ENCODE measurements at regions not wholly inside any gene's neighbourhood (a gene's known extent, or its start where the extent isn't known, plus 50 kb on each side); places are given as distances from the start of the nearest gene placed in this dataset.

DNA sequence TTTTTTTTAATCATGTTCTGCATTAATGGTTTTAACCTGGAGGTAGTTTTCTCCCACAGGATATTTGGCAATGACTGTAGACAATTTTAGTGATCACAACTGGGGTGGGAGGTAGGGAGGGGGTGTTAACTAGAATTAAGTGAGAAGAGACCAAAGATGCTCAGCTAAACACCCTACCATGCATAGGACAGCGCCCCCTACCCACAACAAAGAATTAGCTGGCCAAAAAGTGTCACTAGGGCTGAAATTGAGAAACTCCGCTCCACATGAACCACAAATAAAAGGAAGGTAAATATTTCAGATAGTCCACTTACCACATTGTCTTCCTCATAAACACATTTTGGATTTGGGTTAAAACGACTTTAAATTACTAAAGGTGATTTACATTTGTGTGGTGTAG lies 942.6 kb downstream of the SUCLG1 start:
- no peak for TF ChIP-seq CTCF (IDR thresholded peaks at IDR 0.05; ENCODE audit: poor library complexity, severe bottlenecking)
- Histone ChIP-seq H3K9me3 (ENCODE audit: severe bottlenecking) (no peaks in the 10 kb centered on the region), H3K4me1 (ENCODE audit: insufficient read depth, poor library complexity, severe bottlenecking) (no peaks in the 10 kb centered on the region), H3K36me3 (ENCODE audit: low read depth) (no peaks in the 10 kb centered on the region), H3K4me3 (ENCODE audit: severe bottlenecking) (no peak overlapping the region), H3K27me3 (ENCODE audit: insufficient read depth, poor library complexity, severe bottlenecking) (no peaks in the 10 kb centered on the region), H3K27ac (ENCODE audit: poor library complexity, severe bottlenecking) (no peak overlapping the region)
- DNase-seq (ENCODE audit: low spot score), result no peak
- no peak for ATAC-seq (ENCODE audit: low read depth)

- TF ChIP-seq CTCF (IDR thresholded peaks at IDR 0.05; ENCODE audit: poor library complexity, severe bottlenecking), result no peak
- no peak overlapping the region for H3K4me3 ChIP-seq (ENCODE audit: severe bottlenecking)
Measured at GRCh38 chr2:83487451-83487850, 971.6 kb downstream of the SUCLG1 start.

GRCh38 chr2:83481436-83481835 lies 977.6 kb downstream of the SUCLG1 start:
- ATAC-seq (ENCODE audit: low read depth), result no peak
- DNase-seq (ENCODE audit: low spot score), result no peak
- Histone ChIP-seq H3K27me3 (ENCODE audit: insufficient read depth, poor library complexity, severe bottlenecking) (peaks cover 2% of the 10 kb centered on the region), H3K36me3 (ENCODE audit: low read depth) (no peaks in the 10 kb centered on the region), H3K9me3 (ENCODE audit: severe bottlenecking) (no peaks in the 10 kb centered on the region), H3K4me1 (ENCODE audit: insufficient read depth, poor library complexity, severe bottlenecking) (no peaks in the 10 kb centered on the region), H3K27ac (ENCODE audit: poor library complexity, severe bottlenecking) (no peak overlapping the region), H3K4me3 (ENCODE audit: severe bottlenecking) (no peak overlapping the region)
- no peak for TF ChIP-seq CTCF (IDR thresholded peaks at IDR 0.05; ENCODE audit: poor library complexity, severe bottlenecking)

More at GRCh38 chr2:83487451-83487850, 971.6 kb downstream of the SUCLG1 start:
- H3K4me1 ChIP-seq (ENCODE audit: insufficient read depth, poor library complexity, severe bottlenecking), result no peaks in the 10 kb centered on the region
- H3K9me3 ChIP-seq (ENCODE audit: severe bottlenecking), result no peaks in the 10 kb centered on the region
- peaks cover 4% of the 10 kb centered on the region for H3K27me3 ChIP-seq (ENCODE audit: insufficient read depth, poor library complexity, severe bottlenecking)
- no peaks in the 10 kb centered on the region for H3K36me3 ChIP-seq (ENCODE audit: low read depth)
- no peak overlapping the region for H3K27ac ChIP-seq (ENCODE audit: poor library complexity, severe bottlenecking)
- ATAC-seq (ENCODE audit: low read depth), result no peak
- DNase-seq (ENCODE audit: low spot score), result no peak

DNA sequence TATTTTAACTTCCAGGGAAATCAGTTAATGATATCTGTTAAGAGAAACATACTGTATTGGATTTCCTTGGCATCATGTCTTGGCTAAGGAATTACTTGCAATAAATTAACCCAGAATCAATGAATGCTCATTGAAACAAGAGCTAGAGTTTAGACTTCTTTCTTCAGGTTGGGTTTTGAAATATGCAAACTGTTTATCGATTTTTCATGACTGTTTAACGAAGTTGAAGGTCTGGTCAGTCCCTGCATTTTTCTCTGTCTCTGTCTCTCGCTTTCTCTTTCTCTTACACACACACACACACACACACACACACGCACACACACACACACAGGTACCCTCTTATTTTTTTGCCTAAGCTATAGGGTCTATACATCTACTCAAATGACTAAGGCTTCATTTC lies 981.0 kb downstream of the SUCLG1 start:
- ATAC-seq (ENCODE audit: low read depth) (no peak), DNase-seq (ENCODE audit: low spot score) (no peak)
- H3K4me1 ChIP-seq (ENCODE audit: insufficient read depth, poor library complexity, severe bottlenecking), result no peaks in the 10 kb centered on the region
- no peak overlapping the region for H3K4me3 ChIP-seq (ENCODE audit: severe bottlenecking)
- no peak overlapping the region for H3K27ac ChIP-seq (ENCODE audit: poor library complexity, severe bottlenecking)
- no peaks in the 10 kb centered on the region for H3K27me3 ChIP-seq (ENCODE audit: insufficient read depth, poor library complexity, severe bottlenecking)
- no peak for TF ChIP-seq CTCF (IDR thresholded peaks at IDR 0.05; ENCODE audit: poor library complexity, severe bottlenecking)
- no peaks in the 10 kb centered on the region for H3K36me3 ChIP-seq (ENCODE audit: low read depth)
- no peaks in the 10 kb centered on the region for H3K9me3 ChIP-seq (ENCODE audit: severe bottlenecking)

DNA sequence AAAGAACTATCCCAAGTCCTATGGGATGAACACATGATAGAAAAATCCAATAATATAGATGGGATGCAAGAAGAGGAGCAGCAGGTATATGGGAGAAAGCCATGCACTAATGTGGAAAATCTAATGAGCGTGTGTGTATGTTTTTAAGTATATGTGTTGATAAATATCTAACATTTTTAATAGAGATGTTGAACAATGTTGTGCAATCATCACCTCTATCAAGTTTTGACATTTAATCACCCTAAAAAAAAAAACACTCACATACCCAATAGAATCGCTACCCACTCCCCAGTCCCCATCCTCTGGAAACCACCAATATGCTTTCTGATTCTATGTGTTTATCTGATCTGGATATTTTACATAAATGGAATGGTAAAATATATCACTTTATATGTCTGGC lies 983.7 kb downstream of the SUCLG1 start:
- DNase-seq (ENCODE audit: low spot score) (no peak), ATAC-seq (ENCODE audit: low read depth) (no peak)
- Histone ChIP-seq H3K36me3 (ENCODE audit: low read depth) (no peaks in the 10 kb centered on the region), H3K9me3 (ENCODE audit: severe bottlenecking) (no peaks in the 10 kb centered on the region), H3K4me3 (ENCODE audit: severe bottlenecking) (no peak overlapping the region), H3K27ac (ENCODE audit: poor library complexity, severe bottlenecking) (no peak overlapping the region), H3K4me1 (ENCODE audit: insufficient read depth, poor library complexity, severe bottlenecking) (no peaks in the 10 kb centered on the region), H3K27me3 (ENCODE audit: insufficient read depth, poor library complexity, severe bottlenecking) (peaks cover 6% of the 10 kb centered on the region)
- TF ChIP-seq CTCF (IDR thresholded peaks at IDR 0.05; ENCODE audit: poor library complexity, severe bottlenecking), result no peak

Data from RWPE2 (cell line).